Tibial nerve (tissue), 4 donors: ENCODE measurements at regions not wholly inside any gene's neighbourhood (a gene's known extent, or its start where the extent isn't known, plus 50 kb on each side); places are given as distances from the start of the nearest gene placed in this dataset.
"Not testable (repeated sequence)": the region's sequence is repeated elsewhere in the genome, so short reads cannot be mapped to it uniquely, and the experiment has no call there.

Experiments used
- DNase-seq, 2 donors: peaks; one replicate each; pipeline ENCODE4 v3.0.0-alpha.2; 2019; ENCODE audit warnings: low spot score in 2 of 2
- H3K27ac ChIP-seq, 4 donors: fragments of 200-600 bp; sonication (generic) in 3 of 4; one replicate each; pipeline ENCODE4 v1.5.1; 2017 to 2019; ENCODE audit warnings: mild to moderate bottlenecking in 1 of 4
- H3K27me3 ChIP-seq, 2 donors: fragments of 200-600 bp; sonication (generic) in 1 of 2; one replicate each; pipeline versions ENCODE4 v1.5.1 to v1.6.0; 2017 to 2019
- H3K36me3 ChIP-seq, 3 donors: fragments of 200-600 bp; sonication (generic); one replicate each; pipeline ENCODE4 v1.5.1; 2018 to 2019
- H3K4me1 ChIP-seq, 4 donors: fragments of 200-600 bp; sonication (generic) in 3 of 4; one replicate each; pipeline ENCODE4 v1.5.1; 2017 to 2019
- H3K4me3 ChIP-seq, 4 donors: fragments of 200-600 bp; sonication (generic) in 3 of 4; one replicate each; pipeline ENCODE4 v1.5.1; 2017 to 2019; ENCODE audit warnings: mild to moderate bottlenecking in 1 of 4, moderate library complexity in 1 of 4
- H3K9me3 ChIP-seq, 4 donors: fragments of 200-600 bp; sonication (generic) in 3 of 4; one replicate each; pipeline ENCODE4 v1.5.1; 2017 to 2019
- EP300 ChIP-seq, 2 donors: sonication (generic); formaldehyde crosslinking; IDR thresholded peaks; one replicate each; pipeline ENCODE4 v1.6.1; 2017; ENCODE audit warnings: antibody characterized with exemption in 2 of 2, mild to moderate bottlenecking in 1 of 2
- POLR2A ChIP-seq, 2 donors: fragments of 450-650 bp; IDR thresholded peaks; one replicate each; pipeline ENCODE4 v1.6.1; 2017; ENCODE audit warnings: antibody characterized with exemption in 2 of 2, mild to moderate bottlenecking in 2 of 2, moderate library complexity in 2 of 2
- WGBS, 2 donors: methylation state at CpG; one replicate each; pipeline ENCODE4 v1.1.5; 2018; 5-methylcytosine and 5-hydroxymethylcytosine counted together
- TF ChIP-seq, protein P1 (sequence below), 5 experiments: fragments of 200-600 bp in 3 of 5; fragments of 450-650 bp in 2 of 5; sonication (generic) in 3 of 5; IDR thresholded peaks; one replicate each; pipeline ENCODE4 v1.5.1; 2016 to 2019; ENCODE audit warnings: antibody characterized with exemption in 5 of 5, mild to moderate bottlenecking in 3 of 5, moderate library complexity in 2 of 5

DNA sequence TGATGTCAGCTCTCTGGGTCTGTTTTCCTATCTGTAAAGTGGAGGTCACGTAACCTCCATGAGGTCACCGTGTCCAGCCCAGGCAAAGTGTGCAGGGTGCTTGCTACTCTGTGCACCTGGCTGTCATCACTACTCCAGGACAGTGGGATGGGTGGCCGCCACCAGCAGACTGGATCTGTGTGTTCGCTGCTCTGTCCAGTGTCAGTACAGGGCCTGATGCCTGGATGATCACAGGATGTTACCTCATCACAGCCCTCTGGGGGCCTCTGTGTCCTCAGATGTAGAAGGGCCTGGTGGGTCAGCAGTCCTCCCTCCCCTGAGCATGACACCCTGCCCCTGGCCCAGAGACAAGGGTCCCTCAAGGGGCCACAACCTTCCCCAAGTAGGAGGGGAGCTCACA lies 80.0 kb downstream of the KCNJ18 start:
- Histone ChIP-seq H3K27ac (no peak overlapping the region), H3K36me3 (no peaks in the 10 kb centered on the region), H3K27me3 (no peaks in the 10 kb centered on the region), H3K9me3 (no peaks in the 10 kb centered on the region), H3K4me1 (no peaks in the 10 kb centered on the region), H3K4me3 (no peak overlapping the region)
- 68 to 71% methylated on average over 4 of the region's 4 CpGs for WGBS, 2 donors
- TF ChIP-seq, protein P1, sequence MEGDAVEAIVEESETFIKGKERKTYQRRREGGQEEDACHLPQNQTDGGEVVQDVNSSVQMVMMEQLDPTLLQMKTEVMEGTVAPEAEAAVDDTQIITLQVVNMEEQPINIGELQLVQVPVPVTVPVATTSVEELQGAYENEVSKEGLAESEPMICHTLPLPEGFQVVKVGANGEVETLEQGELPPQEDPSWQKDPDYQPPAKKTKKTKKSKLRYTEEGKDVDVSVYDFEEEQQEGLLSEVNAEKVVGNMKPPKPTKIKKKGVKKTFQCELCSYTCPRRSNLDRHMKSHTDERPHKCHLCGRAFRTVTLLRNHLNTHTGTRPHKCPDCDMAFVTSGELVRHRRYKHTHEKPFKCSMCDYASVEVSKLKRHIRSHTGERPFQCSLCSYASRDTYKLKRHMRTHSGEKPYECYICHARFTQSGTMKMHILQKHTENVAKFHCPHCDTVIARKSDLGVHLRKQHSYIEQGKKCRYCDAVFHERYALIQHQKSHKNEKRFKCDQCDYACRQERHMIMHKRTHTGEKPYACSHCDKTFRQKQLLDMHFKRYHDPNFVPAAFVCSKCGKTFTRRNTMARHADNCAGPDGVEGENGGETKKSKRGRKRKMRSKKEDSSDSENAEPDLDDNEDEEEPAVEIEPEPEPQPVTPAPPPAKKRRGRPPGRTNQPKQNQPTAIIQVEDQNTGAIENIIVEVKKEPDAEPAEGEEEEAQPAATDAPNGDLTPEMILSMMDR (IDR thresholded peaks at IDR 0.05), result no peak
- TF ChIP-seq POLR2A (IDR thresholded peaks at IDR 0.05), result no peak
- TF ChIP-seq EP300 (IDR thresholded peaks at IDR 0.05), result no peak
- no peak for DNase-seq

DNA sequence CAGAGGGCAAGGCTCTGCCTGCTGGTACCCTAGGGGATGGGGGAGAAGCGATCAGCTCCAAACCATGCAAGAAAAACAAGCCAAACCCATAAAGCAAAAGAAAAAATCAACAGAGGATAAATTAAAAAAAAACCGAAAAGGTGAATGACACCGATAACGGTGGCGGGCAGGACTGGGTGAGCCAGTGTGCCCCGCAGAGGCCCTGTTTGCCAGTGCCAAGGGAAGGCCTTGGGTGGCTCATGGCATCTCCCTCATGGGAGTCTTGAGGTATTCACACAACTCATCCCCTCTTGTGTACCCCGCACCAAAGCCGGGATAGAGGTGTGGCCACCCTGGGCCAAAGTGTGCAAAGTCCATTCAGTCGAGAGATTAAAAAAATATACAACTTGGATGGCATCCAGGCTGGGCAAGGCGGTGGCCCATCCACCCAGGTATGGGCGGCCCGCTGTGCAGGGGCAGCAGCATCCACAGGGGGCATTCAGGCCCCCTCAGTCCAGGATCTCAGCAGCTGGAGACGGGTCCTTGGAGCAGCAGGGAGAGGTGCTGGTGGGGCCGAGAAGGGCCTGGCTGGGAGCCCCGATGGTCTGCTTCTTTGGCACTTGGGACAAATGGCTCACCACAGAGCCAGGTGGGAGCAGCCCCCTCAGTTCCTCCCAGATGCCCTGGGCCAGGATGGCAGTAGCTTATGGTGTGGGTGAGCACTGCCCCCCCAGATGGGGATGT lies 80.8 kb downstream of the KCNJ18 start:
- not testable (repeated sequence) for H3K4me3 ChIP-seq, H3K27me3 ChIP-seq, H3K9me3 ChIP-seq, DNase-seq, H3K4me1 ChIP-seq, H3K27ac ChIP-seq, H3K36me3 ChIP-seq
- 87 to 89% methylated on average over 12 to 15 of the region's 15 CpGs for WGBS, 2 donors

DNA sequence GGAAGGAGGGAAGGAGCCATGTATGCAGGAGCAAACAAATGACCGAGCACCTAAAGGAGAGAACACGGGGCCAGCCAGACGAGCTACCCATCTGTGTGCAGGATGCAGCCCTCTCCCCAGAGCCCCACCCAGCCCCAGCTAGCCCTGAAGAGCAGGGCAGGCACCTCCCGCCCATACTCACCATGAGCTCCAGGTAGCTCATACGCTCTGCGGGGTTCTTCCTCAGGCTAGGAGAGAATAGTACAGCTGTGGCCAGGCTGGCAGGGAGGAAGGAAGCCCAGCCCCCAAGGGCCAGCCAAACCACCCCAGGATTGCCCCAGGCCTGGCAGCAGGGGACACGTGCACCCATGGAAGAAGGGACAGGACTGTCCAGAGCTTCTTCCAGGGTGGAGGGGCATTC lies 81.9 kb downstream of the KCNJ18 start:
- H3K9me3 ChIP-seq, result peaks cover 0 to 6% (median 0%) of the 10 kb centered on the region in 4 donors
- H3K27ac ChIP-seq, result no peak overlapping the region
- no peaks in the 10 kb centered on the region for H3K27me3 ChIP-seq
- H3K4me1 ChIP-seq, result no peaks in the 10 kb centered on the region
- WGBS, 2 donors, result 78 to 79% methylated on average over 6 to 7 of the region's 7 CpGs
- no peaks in the 10 kb centered on the region for H3K36me3 ChIP-seq
- TF ChIP-seq EP300 (IDR thresholded peaks at IDR 0.05), result no peak
- TF ChIP-seq, protein P1 (IDR thresholded peaks at IDR 0.05), result no peak
- no peak for TF ChIP-seq POLR2A (IDR thresholded peaks at IDR 0.05)
- DNase-seq, result no peak
- no peak overlapping the region for H3K4me3 ChIP-seq

GRCh38 chr17:21775566-21775965 lies 83.2 kb downstream of the KCNJ18 start:
- WGBS, 2 donors, result 68 to 75% methylated on average over 2 to 4 of the region's 8 CpGs
- DNase-seq, result not testable (repeated sequence)

DNA sequence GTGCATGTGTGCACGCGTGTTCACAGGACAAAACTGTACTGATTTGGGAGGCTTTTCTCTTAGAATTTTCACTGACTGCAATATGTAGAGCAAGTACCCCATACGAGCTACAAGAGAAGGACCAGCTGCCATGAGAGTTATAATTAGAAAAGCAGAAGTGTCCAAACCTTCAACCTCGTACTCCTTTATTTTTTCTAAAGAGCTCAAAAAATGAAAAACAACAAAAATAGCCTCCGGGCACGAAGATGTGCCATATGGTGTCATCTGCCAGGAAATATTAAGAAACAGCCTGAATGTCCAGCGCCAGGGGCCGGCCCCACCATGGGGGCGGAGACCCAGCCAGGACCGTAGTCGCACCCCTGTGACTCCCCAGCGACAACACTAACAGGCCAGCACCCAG lies 84.6 kb downstream of the KCNJ18 start:
- H3K4me3 ChIP-seq, H3K9me3 ChIP-seq, H3K4me1 ChIP-seq, H3K36me3 ChIP-seq, DNase-seq, H3K27me3 ChIP-seq, H3K27ac ChIP-seq: not testable (repeated sequence)
- WGBS, 2 donors, result 83 to 92% methylated on average over 12 of the region's 12 CpGs

More at GRCh38 chr17:21775566-21775965, 83.2 kb downstream of the KCNJ18 start:
- not testable (repeated sequence) for H3K27ac ChIP-seq, H3K9me3 ChIP-seq, H3K36me3 ChIP-seq, H3K27me3 ChIP-seq, H3K4me1 ChIP-seq, H3K4me3 ChIP-seq

GRCh38 chr17:21778866-21779265 lies 86.5 kb downstream of the KCNJ18 start:
- H3K27me3 ChIP-seq, H3K27ac ChIP-seq, DNase-seq, H3K36me3 ChIP-seq, H3K9me3 ChIP-seq, H3K4me1 ChIP-seq, H3K4me3 ChIP-seq: not testable (repeated sequence)
- WGBS, 2 donors, result 48 to 70% methylated on average over 2 of the region's 2 CpGs

DNA sequence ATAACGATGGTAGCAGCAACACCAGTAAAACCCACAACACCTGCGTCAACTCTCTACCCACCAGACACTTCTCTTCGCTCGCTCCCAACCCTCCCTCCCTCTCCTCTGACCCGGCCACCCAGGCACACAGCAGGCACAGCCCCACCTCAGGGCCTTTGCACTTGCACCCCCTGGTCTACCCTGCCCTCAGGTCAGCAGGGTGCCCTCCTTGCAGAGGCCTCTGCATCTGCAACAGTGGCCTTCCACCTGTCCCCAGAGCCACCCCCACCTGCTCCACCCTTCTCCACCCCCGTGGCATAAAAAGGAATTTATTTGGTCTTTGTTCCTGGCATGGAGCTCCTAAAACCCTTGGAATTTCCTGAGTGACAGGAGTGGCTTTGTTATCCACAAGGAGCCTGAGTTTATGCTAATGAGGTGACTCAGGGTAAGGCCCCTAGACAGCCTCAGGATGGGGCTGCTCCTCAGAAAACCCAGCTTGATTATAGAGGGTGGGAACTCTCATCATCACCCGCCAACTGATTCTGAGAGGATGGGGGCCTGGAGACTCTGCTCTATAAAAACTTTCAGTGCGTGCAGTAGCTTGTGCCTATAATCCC lies 88.1 kb downstream of the KCNJ18 start:
- not testable (repeated sequence) for H3K4me3 ChIP-seq, H3K9me3 ChIP-seq, H3K4me1 ChIP-seq, H3K27me3 ChIP-seq, DNase-seq, H3K27ac ChIP-seq, H3K36me3 ChIP-seq
- WGBS, 2 donors, result 55 to 57% methylated on average over 4 of the region's 8 CpGs

DNA sequence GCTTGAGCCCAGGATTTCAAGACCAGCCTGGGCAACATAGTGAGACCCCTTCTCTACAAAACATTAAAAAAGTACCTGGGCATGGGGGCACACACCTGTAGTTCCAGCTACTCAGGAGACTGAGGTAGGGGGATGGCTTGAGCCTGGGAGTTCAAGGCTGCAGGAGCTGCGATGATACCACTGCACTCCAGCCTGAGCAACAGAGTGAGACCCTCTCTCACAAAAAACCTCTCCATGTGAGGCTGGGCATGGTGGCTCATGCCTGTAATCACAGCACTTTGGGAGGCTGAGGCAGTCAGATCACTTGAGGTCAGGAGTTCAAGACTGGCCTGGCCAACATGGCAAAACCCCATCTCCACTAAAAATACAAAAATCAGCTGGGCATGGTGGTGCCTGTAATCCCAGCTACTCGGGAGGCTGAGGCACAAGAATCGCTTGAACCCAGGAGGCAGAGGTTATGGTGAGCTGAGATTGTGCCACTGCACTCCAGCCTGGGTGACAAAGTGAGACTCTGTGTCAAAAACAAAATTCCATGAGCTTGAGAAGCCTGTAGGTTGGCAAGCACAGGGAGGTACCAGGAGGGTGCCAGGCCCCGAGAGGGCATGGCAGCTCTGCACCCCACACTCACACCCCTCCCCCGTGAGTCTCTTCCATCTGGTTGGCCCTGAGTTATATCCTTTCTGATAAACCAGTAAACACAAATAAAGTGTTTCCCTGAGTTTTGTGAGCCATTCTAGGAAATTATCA lies 88.8 kb downstream of the KCNJ18 start:
- H3K36me3 ChIP-seq, H3K9me3 ChIP-seq, DNase-seq, H3K4me3 ChIP-seq, H3K27ac ChIP-seq, H3K27me3 ChIP-seq, H3K4me1 ChIP-seq: not testable (repeated sequence)
- WGBS, 2 donors, result 59 to 64% methylated on average over 5 of the region's 5 CpGs

GRCh38 chr17:21781666-21782024 lies 89.3 kb downstream of the KCNJ18 start:
- not testable (repeated sequence) for H3K4me3 ChIP-seq, H3K27ac ChIP-seq, DNase-seq, H3K36me3 ChIP-seq, H3K9me3 ChIP-seq, H3K4me1 ChIP-seq, H3K27me3 ChIP-seq
- WGBS, 2 donors, result 57 to 73% methylated on average over 8 to 9 of the region's 9 CpGs

DNA sequence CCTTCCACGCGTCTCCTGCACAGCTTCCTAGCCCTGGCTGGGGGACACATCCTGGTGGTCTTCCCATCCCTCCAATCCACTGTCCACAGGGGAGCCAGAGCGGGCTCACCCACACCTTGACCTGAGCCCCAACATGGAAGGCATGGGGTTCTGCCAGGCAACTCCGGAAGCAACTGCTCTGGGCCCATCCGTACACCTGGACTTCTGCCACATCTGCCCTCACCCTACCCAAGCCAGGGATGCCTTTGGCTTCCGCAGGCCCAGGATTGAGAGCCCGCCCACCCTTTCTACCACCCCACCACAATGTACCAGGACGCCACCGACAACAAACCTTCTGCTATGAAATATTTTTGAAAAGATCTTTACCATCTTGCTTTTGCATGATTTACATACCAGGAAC lies 89.8 kb downstream of the KCNJ18 start:
- H3K27ac ChIP-seq, H3K36me3 ChIP-seq, H3K4me3 ChIP-seq, H3K27me3 ChIP-seq, H3K4me1 ChIP-seq, H3K9me3 ChIP-seq, DNase-seq: not testable (repeated sequence)
- WGBS, 2 donors, result no CpG with 5 or more reads among the region's 9 CpGs

DNA sequence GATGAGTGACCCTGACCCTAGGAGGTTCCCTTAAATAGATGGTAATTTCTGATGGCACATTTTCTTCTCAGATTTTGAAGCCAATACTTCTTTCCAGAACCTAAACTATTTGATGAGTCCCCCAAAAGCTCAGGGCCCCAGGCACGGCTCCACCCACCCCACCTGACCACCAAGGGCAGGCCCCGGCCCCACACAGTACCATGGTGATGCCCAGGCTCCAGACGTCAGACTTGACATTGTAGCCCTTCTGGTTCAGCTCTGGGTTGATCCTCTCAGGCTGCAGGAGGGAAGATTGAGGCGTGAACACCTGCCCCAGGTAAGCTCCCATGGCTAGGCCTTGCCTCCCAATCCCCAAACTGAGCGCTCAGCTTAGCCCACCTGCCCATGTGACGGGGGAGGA lies 90.3 kb downstream of the KCNJ18 start:
- not testable (repeated sequence) for H3K36me3 ChIP-seq, H3K9me3 ChIP-seq, H3K27me3 ChIP-seq, H3K4me1 ChIP-seq, H3K27ac ChIP-seq, DNase-seq, H3K4me3 ChIP-seq
- WGBS, 2 donors, result 84 to 86% methylated on average over 3 to 5 of the region's 6 CpGs
